ENCODE measurements at regions not wholly inside any gene's neighbourhood (a gene's known extent, or its start where the extent isn't known, plus 50 kb on each side); places are given as distances from the start of the nearest gene placed in this dataset.

- DNase-seq (ENCODE audit: low read depth in 4 of 4, low spot score in 3 of 4): no peak
Observed at GRCh38 chr20:58600756-58601155, 50.3 kb upstream of the STX16 start.

- no peak for DNase-seq (ENCODE audit: low read depth in 4 of 4, low spot score in 3 of 4)
Observed at GRCh38 chr20:58599966-58600365, 51.1 kb upstream of the STX16 start.

GRCh38 chr20:58598211-58599015 is 52.7 kb upstream of the STX16 start:
- DNase-seq (ENCODE audit: low read depth in 4 of 4, low spot score in 3 of 4): no peak

GRCh38 chr20:58597249-58597891 is 53.7 kb upstream of the STX16 start:
- no peak for DNase-seq (ENCODE audit: low read depth in 4 of 4, low spot score in 3 of 4)

- DNase-seq (ENCODE audit: low read depth in 4 of 4, low spot score in 3 of 4): no peak
Observed at GRCh38 chr20:58596750-58597248, 54.3 kb upstream of the STX16 start.

- DNase-seq (ENCODE audit: low read depth in 4 of 4, low spot score in 3 of 4): no peak
Observed at GRCh38 chr20:58596244-58596643, 54.8 kb upstream of the STX16 start.

- no peak for DNase-seq (ENCODE audit: low read depth in 4 of 4, low spot score in 3 of 4)
Observed at GRCh38 chr20:58595167-58595566, 55.9 kb upstream of the STX16 start.

GRCh38 chr20:58593880-58594638 is 57.0 kb upstream of the STX16 start:
- DNase-seq (ENCODE audit: low read depth in 4 of 4, low spot score in 3 of 4): no peak

GRCh38 chr20:58592076-58592695 is 58.9 kb upstream of the STX16 start:
- no peak for DNase-seq (ENCODE audit: low read depth in 4 of 4, low spot score in 3 of 4)

GRCh38 chr20:58590679-58591473 is 60.2 kb upstream of the STX16 start:
- DNase-seq (ENCODE audit: low read depth in 4 of 4, low spot score in 3 of 4): no peak

- no peak for DNase-seq (ENCODE audit: low read depth in 4 of 4, low spot score in 3 of 4)
Observed at GRCh38 chr20:58587467-58587866, 63.6 kb upstream of the STX16 start.

GRCh38 chr20:58586565-58587093 is 64.5 kb upstream of the STX16 start:
- no peak for DNase-seq (ENCODE audit: low read depth in 4 of 4, low spot score in 3 of 4)

- DNase-seq (ENCODE audit: low read depth in 4 of 4, low spot score in 3 of 4): no peak
Observed at GRCh38 chr20:58585753-58586540, 65.1 kb upstream of the STX16 start.

GRCh38 chr20:58584881-58585752 is 66.0 kb upstream of the STX16 start:
- no peak for DNase-seq (ENCODE audit: low read depth in 4 of 4, low spot score in 3 of 4)

GRCh38 chr20:58584051-58584824 is 66.8 kb upstream of the STX16 start:
- no peak for DNase-seq (ENCODE audit: low read depth in 4 of 4, low spot score in 3 of 4)

GRCh38 chr20:58583586-58583985 is 67.5 kb upstream of the STX16 start:
- no peak for DNase-seq (ENCODE audit: low read depth in 4 of 4, low spot score in 3 of 4)

GRCh38 chr20:58583176-58583575 is 67.9 kb upstream of the STX16 start:
- DNase-seq (ENCODE audit: low read depth in 4 of 4, low spot score in 3 of 4): no peak
